ENCODE measurements at regions not wholly inside any gene's neighbourhood (a gene's known extent, or its start where the extent isn't known, plus 50 kb on each side); places are given as distances from the start of the nearest gene placed in this dataset.

DNA sequence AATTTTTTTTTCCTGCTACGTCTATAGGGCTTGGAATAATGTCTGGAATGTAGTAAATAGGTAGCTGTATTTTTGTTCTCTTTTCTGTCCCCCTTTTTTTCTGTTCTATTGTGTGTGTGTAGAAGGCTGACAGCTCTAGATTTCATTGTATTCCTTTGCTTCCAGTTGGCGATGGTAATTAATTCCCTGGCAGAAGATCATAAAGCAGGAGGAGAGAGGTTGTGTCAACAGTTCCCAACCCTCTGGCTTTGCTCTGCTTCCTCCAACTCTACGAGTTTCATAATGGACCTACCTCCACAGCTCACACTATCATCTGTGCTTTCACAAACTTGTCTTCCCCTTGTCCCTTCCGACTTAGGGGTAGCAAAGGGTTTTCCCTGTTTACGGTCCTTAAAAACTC, 117.9 kb upstream of the CDH18 start:
- DNase-seq: peak; percentile 59

DNA sequence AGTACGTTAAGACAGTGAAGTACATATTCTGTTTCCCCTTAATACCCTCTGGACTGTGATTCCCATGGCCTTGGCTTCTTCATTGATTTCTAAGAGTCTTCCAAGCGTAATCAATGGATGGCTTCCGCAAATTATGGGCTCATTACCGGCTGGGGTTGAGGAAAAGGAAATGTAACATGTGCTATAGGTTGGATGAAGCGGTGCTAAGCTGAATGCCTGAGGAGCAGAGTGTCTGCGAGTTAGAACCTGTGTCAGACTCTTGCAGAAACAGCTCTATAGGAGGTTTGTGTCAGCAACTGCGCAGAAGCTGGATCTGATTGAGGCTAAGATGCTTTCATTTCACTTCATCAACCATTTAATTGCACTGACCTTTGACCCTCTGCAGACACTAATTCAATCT, 114.3 kb upstream of the CDH18 start:
- no peak for DNase-seq

DNA sequence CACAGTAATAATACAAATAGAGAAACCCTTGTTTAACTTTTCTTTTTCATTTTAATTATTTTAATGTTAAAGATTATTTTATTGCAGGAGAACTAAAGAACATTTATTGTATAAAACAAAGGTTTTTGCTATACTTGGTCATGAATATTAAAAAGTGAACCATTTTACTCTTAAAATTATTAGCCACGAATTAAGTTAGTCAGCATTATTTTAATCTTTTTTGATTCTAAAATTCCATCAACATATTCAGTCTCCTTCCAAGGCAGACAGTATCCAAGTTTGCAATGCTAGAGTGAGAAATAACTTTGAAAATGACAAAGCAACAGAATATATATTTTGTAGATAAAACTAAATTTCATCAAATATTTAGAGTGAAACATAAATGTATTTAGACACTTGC, 110.7 kb upstream of the CDH18 start:
- no peak for DNase-seq

GRCh38 chr5:20088361-20088760, 100.4 kb upstream of the CDH18 start:
- DNase-seq: no peak

DNA sequence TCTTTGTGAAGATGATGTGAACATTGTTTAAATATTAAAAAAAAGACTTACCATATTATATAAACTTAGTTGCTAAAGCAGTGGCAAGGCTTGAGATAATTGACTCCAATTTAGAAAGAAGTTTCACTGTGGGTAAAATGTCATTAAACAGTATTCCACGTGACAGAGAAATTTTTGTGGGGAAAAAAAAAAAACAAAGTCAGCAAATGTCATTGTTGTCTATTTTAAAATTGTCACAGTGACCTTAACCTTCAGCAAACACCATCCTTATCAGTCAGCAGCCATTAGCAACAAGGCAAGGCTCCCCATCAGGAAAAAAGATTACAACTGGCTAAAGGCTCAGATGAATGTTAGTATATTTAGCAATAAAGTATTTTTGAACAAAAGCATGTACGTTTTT, 99.3 kb upstream of the CDH18 start:
- no peak for DNase-seq

DNA sequence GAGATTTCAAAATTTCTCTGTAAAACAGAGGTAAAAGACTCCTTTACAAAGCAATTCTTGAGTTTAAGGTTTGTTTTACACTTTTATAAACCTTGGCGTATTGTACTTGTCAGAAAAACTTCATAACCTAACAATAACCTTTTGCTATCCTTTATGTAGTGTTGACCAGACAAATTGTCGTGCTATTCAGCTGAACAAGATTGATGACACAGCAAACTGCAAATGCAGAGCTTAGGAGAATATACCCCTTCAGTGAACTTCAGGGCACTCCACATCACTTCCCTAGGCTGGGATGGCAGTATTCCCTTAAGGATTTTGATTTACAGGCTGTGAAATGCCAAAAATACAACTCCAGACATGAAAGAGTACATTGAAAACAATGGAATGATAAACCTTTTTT, 89.2 kb upstream of the CDH18 start:
- no peak for DNase-seq

- DNase-seq: no peak
These were observed 68.9 kb upstream of the CDH18 start for GRCh38 chr5:20056933-20057332.

DNA sequence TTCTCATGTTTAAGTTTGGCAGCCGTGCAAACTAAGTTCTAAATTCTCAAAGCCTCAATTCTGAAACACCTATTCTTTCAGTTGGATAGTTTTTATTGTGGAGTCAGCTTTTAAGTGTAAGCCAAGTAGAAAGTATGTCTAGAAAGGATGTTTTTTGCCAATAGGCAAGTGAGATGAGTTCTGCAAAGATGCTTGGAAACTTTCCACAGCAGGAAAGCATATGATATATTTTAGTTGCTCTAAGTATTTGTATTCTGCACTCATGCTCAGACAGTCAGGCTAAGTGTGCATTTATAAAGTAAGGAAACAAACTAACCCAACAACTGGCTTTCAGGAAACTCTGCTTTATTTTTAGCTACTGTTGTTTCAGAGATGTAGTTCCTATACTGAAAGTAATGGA, 67.3 kb upstream of the CDH18 start:
- no peak for DNase-seq

GRCh38 chr5:20050262-20050661, 62.3 kb upstream of the CDH18 start:
- no peak for DNase-seq

GRCh38 chr5:20044460-20044859, 56.5 kb upstream of the CDH18 start:
- no peak for DNase-seq

DNA sequence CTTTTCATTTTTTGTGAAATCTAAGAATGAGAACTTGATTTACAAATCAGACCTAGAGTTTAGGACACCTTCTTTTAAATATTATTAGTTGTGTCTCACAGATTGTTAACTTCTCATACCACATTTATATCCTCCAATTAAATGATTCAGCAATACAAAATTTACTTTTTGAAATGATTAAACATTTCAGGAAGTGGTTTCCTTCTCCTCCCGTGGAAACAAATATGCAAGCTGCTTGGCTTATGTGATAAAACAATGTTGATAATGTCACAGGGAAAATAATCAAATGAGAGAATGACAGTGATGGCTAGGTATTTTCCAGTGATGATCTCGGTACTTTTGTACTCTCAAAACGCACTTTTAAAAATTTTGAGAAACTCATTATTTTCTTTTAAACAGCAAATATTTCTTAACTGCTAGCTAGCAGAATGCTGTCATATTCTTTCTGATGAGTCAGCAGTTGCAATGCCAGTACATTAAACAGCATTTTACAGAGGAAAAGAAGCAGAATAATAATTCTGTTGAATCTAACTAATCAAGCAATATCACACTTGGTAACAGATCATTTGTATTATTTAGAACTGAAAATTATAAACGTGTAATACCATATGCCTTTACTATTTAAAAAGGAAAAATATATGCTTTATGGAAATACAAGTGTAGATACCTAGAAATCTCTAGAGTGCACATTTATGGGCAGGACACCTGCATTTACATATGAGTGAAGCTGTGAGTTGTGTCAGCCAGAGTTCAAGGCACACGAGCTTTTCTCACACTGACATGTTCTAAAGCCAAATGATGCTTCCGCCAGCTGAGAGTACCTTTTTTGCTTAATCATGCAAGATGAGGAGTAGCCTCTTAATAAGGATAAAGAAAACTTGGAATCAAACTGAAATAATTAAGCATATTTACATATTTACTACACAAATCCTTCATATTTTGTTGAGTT, 53.6 kb upstream of the CDH18 start:
- DNase-seq: no peak

- no peak for DNase-seq
These were observed 52.9 kb upstream of the CDH18 start for GRCh38 chr5:20040901-20041300.

Data from COR-L47 (cell line).